ENCODE measurements at regions not wholly inside any gene's neighbourhood (a gene's known extent, or its start where the extent isn't known, plus 50 kb on each side); places are given as distances from the start of the nearest gene placed in this dataset.
"Not testable (repeated sequence)": the region's sequence is repeated elsewhere in the genome, so short reads cannot be mapped to it uniquely, and the experiment has no call there.

GRCh38 chr13:43946281-43946680, 66.6 kb downstream of the LACC1 start:
- no peak for DNase-seq

- DNase-seq = no peak
Observed at GRCh38 chr13:43947897-43948458, 68.3 kb downstream of the LACC1 start.

GRCh38 chr13:43953370-43953769, 73.7 kb downstream of the LACC1 start:
- DNase-seq = no peak

GRCh38 chr13:43956975-43957374, 77.3 kb downstream of the LACC1 start:
- not testable (repeated sequence) for DNase-seq

GRCh38 chr13:43959291-43959690, 79.6 kb downstream of the LACC1 start:
- no peak for DNase-seq

GRCh38 chr13:43961909-43962308, 82.2 kb downstream of the LACC1 start:
- no peak for DNase-seq

GRCh38 chr13:43963726-43964125, 84.0 kb downstream of the LACC1 start:
- no peak for DNase-seq

GRCh38 chr13:43964698-43965458, 85.2 kb downstream of the LACC1 start:
- no peak for DNase-seq

GRCh38 chr13:43965459-43965845, 85.7 kb downstream of the LACC1 start:
- no peak for DNase-seq

- DNase-seq = not testable (repeated sequence)
Observed at GRCh38 chr13:43968251-43968942, 88.7 kb downstream of the LACC1 start.

GRCh38 chr13:43968943-43969690, 89.4 kb downstream of the LACC1 start:
- not testable (repeated sequence) for DNase-seq

GRCh38 chr13:43969919-43970318, 90.2 kb downstream of the LACC1 start:
- DNase-seq = not testable (repeated sequence)

GRCh38 chr13:43970520-43971242, 91.0 kb downstream of the LACC1 start:
- not testable (repeated sequence) for DNase-seq

GRCh38 chr13:43971324-43971723, 91.6 kb downstream of the LACC1 start:
- DNase-seq = not testable (repeated sequence)

GRCh38 chr13:43977911-43978310, 98.2 kb downstream of the LACC1 start:
- no peak for DNase-seq

- DNase-seq = no peak
Observed at GRCh38 chr13:43978688-43979087, 99.0 kb downstream of the LACC1 start.

GRCh38 chr13:43979492-43979891, 99.8 kb downstream of the LACC1 start:
- no peak for DNase-seq

GRCh38 chr13:43980587-43980986, 100.9 kb downstream of the LACC1 start:
- no peak for DNase-seq

GRCh38 chr13:43981091-43981490, 101.4 kb downstream of the LACC1 start:
- DNase-seq = no peak

GRCh38 chr13:43981512-43982301, 102.0 kb downstream of the LACC1 start:
- no peak for DNase-seq

- DNase-seq = no peak
Observed at GRCh38 chr13:43983373-43983772, 103.7 kb downstream of the LACC1 start.

- no peak for DNase-seq
Observed at GRCh38 chr13:43984292-43984691, 104.6 kb downstream of the LACC1 start.

Measured in effector CD8-positive, alpha-beta T cell (primary cell).